ENCODE measurements at regions not wholly inside any gene's neighbourhood (a gene's known extent, or its start where the extent isn't known, plus 50 kb on each side); places are given as distances from the start of the nearest gene placed in this dataset.

GRCh38 chr10:47094126-47094525 lies 182.9 kb downstream of the PTPN20 start:
- Histone ChIP-seq H3K9me3 (no peaks in the 10 kb centered on the region), H3K4me1 (no peaks in the 10 kb centered on the region), H3K27me3 (no peaks in the 10 kb centered on the region), H3K27ac (no peak overlapping the region), H3K4me3 (no peak overlapping the region), H3K36me3 (no peaks in the 10 kb centered on the region)
- no peak for TF ChIP-seq CTCF (IDR thresholded peaks at IDR 0.05)
- no peak for DNase-seq (ENCODE audit: low spot score)

GRCh38 chr10:47094636-47095035 lies 183.4 kb downstream of the PTPN20 start:
- DNase-seq (ENCODE audit: low spot score) = no peak
- Histone ChIP-seq H3K36me3 (no peaks in the 10 kb centered on the region), H3K9me3 (no peaks in the 10 kb centered on the region), H3K4me1 (no peaks in the 10 kb centered on the region), H3K27me3 (no peaks in the 10 kb centered on the region), H3K4me3 (no peak overlapping the region), H3K27ac (no peak overlapping the region)
- no peak for TF ChIP-seq CTCF (IDR thresholded peaks at IDR 0.05)

GRCh38 chr10:47095211-47095610 lies 184.0 kb downstream of the PTPN20 start:
- Histone ChIP-seq H3K4me1 (no peaks in the 10 kb centered on the region), H3K4me3 (no peak overlapping the region), H3K9me3 (no peaks in the 10 kb centered on the region), H3K36me3 (no peaks in the 10 kb centered on the region), H3K27me3 (no peaks in the 10 kb centered on the region), H3K27ac (no peak overlapping the region)
- no peak for TF ChIP-seq CTCF (IDR thresholded peaks at IDR 0.05)
- DNase-seq (ENCODE audit: low spot score) = no peak

- H3K27me3 ChIP-seq = no peaks in the 10 kb centered on the region
- no peaks in the 10 kb centered on the region for H3K36me3 ChIP-seq
- no peak overlapping the region for H3K27ac ChIP-seq
- no peaks in the 10 kb centered on the region for H3K9me3 ChIP-seq
- H3K4me1 ChIP-seq = no peaks in the 10 kb centered on the region
- no peak overlapping the region for H3K4me3 ChIP-seq
- no peak for TF ChIP-seq CTCF (IDR thresholded peaks at IDR 0.05)
- DNase-seq (ENCODE audit: low spot score) = no peak
Measured at GRCh38 chr10:47095848-47096612, 184.8 kb downstream of the PTPN20 start.

- no peaks in the 10 kb centered on the region for H3K4me1 ChIP-seq
- DNase-seq (ENCODE audit: low spot score) = no peak
- no peak overlapping the region for H3K4me3 ChIP-seq
- no peaks in the 10 kb centered on the region for H3K27me3 ChIP-seq
- H3K27ac ChIP-seq = no peak overlapping the region
- H3K9me3 ChIP-seq = no peaks in the 10 kb centered on the region
- TF ChIP-seq CTCF (IDR thresholded peaks at IDR 0.05) = no peak
- no peaks in the 10 kb centered on the region for H3K36me3 ChIP-seq
Measured at GRCh38 chr10:47098238-47098637, 187.0 kb downstream of the PTPN20 start.

- TF ChIP-seq CTCF (IDR thresholded peaks at IDR 0.05) = no peak
- H3K4me1 ChIP-seq = no peaks in the 10 kb centered on the region
- H3K4me3 ChIP-seq = no peak overlapping the region
- H3K9me3 ChIP-seq = no peaks in the 10 kb centered on the region
- H3K36me3 ChIP-seq = no peaks in the 10 kb centered on the region
- no peak overlapping the region for H3K27ac ChIP-seq
- H3K27me3 ChIP-seq = no peaks in the 10 kb centered on the region
- no peak for DNase-seq (ENCODE audit: low spot score)
Measured at GRCh38 chr10:47098964-47099363, 187.7 kb downstream of the PTPN20 start.

Data from right atrium auricular region (tissue), 2 donors.